DOHH2 (cell line): ENCODE measurements at regions not wholly inside any gene's neighbourhood (a gene's known extent, or its start where the extent isn't known, plus 50 kb on each side); places are given as distances from the start of the nearest gene placed in this dataset.

Experiments
- CTCF ChIP-seq: fragments of 200-600 bp; sonication (generic); IDR thresholded peaks from one replicate; pipeline ENCODE4 v1.5.1; 2014; ENCODE audit warnings: antibody characterized with exemption, mild to moderate bottlenecking, low read depth, low read length; ENCODE audit not compliant: poor library complexity, severe bottlenecking
- EZH2phosphoT487 ChIP-seq: fragments of 200-600 bp; sonication (generic); IDR thresholded peaks from 2 replicates; pipeline ENCODE4 v1.6.1; 2017; ENCODE audit warnings: borderline replicate concordance, mild to moderate bottlenecking, antibody characterized with exemption, low read length, moderate library complexity, mixed read lengths

DNA sequence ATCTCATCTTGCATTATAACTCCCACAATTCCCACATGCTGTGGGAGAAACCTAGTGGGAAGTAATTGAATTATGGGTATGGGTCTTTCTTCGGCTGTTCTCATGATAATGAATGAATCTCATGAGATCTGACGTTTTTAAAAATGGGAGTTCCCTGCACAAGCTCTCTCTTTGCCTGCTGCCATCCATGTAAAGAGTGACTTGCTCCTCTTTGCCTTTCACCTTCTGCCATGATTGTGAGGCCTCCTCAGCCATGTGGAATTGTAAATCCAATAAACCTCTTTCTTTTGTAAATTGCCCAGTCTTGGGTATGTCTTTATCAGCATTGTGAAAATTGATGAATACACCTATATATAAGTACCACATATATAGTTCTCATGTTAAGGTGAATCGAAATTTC lies 961.7 kb upstream of the COX7C start:
- TF ChIP-seq CTCF (no peak), EZH2phosphoT487 (no peak)
